Esophagus squamous epithelium (tissue), 5 donors: ENCODE measurements at regions not wholly inside any gene's neighbourhood (a gene's known extent, or its start where the extent isn't known, plus 50 kb on each side); places are given as distances from the start of the nearest gene placed in this dataset.

Experiments
- DNase-seq: peaks from one replicate; lab custom pipeline; 2025; lab: John Stamatoyannopoulos, UW
- H3K27ac ChIP-seq, 4 donors: fragments of 200-600 bp; sonication (generic); one replicate each; pipeline ENCODE4 v1.5.1; 2016 to 2019; ENCODE audit warnings: mild to moderate bottlenecking in 1 of 4
- H3K27me3 ChIP-seq, 4 donors: fragments of 200-600 bp; sonication (generic); 1 replicate in 3 of 4; 2 replicates in 1 of 4; pipeline versions ENCODE4 v1.5.1 to v1.6.0; 2017 to 2021; ENCODE audit warnings: antibody characterized with exemption in 1 of 4
- H3K36me3 ChIP-seq, 3 donors: fragments of 200-600 bp; sonication (generic); one replicate each; pipeline ENCODE4 v1.5.1; 2016 to 2019
- H3K4me1 ChIP-seq, 3 donors: fragments of 200-600 bp; sonication (generic); one replicate each; pipeline ENCODE4 v1.5.1; 2017 to 2019
- H3K4me3 ChIP-seq, 4 donors: fragments of 200-600 bp; sonication (generic); 1 replicate in 3 of 4; 2 replicates in 1 of 4; pipeline ENCODE4 v1.5.1; 2016 to 2019; ENCODE audit warnings: mild to moderate bottlenecking in 2 of 4, moderate library complexity in 1 of 4
- H3K9me3 ChIP-seq, 3 donors: fragments of 200-600 bp; sonication (generic); one replicate each; pipeline ENCODE4 v1.5.1; 2016 to 2019
- POLR2A ChIP-seq, 4 donors: fragments of 450-650 bp; IDR thresholded peaks; one replicate each; pipeline ENCODE4 v1.6.1; 2017; ENCODE audit warnings: antibody characterized with exemption in 4 of 4, mild to moderate bottlenecking in 4 of 4, moderate library complexity in 3 of 4
- WGBS, 2 donors: methylation state at CpG; one replicate each; pipeline ENCODE4 v1.1.5; 2018; 5-methylcytosine and 5-hydroxymethylcytosine counted together
- intact Hi-C: fragments of 100-400 bp; cut with DNase I; formaldehyde crosslinking; loops from one replicate; pipeline ENCODE4 v1.15.0; 2022
- TF ChIP-seq, protein P1 (sequence below), 6 experiments: fragments of 450-650 bp in 4 of 6; fragments of 200-600 bp in 2 of 6; sonication (generic) in 2 of 6; IDR thresholded peaks; one replicate each; pipeline ENCODE4 v1.5.1; 2016 to 2019; ENCODE audit warnings: antibody characterized with exemption in 6 of 6, mild to moderate bottlenecking in 4 of 6, moderate library complexity in 4 of 6
- donor health status: DM: yes; HTN: yes; CAD: no.

DNA sequence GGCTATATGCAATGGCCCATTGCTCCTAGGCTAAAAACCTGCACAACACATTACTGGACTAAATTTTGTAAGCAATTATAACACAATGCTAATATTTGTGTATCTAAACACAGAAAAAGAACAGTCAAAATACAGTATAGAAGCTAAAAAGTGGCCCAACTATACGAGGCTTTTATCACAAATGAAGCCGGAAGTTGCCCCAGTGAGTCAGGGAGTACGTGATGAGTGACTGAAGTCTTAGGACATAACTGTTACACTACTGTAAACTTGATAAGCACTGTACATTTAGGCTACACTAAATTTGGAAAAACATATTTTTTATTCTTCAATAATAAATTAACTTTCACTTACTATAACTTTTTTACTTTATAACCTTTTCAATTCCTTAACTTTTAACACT lies 105.2 kb upstream of the PRR16 start:
- Histone ChIP-seq H3K4me1 (no peaks in the 10 kb centered on the region), H3K9me3 (no peaks in the 10 kb centered on the region), H3K36me3 (no peaks in the 10 kb centered on the region), H3K27me3 (no peaks in the 10 kb centered on the region), H3K4me3 (no peak overlapping the region), H3K27ac (no peak overlapping the region)
- TF ChIP-seq, protein P1, sequence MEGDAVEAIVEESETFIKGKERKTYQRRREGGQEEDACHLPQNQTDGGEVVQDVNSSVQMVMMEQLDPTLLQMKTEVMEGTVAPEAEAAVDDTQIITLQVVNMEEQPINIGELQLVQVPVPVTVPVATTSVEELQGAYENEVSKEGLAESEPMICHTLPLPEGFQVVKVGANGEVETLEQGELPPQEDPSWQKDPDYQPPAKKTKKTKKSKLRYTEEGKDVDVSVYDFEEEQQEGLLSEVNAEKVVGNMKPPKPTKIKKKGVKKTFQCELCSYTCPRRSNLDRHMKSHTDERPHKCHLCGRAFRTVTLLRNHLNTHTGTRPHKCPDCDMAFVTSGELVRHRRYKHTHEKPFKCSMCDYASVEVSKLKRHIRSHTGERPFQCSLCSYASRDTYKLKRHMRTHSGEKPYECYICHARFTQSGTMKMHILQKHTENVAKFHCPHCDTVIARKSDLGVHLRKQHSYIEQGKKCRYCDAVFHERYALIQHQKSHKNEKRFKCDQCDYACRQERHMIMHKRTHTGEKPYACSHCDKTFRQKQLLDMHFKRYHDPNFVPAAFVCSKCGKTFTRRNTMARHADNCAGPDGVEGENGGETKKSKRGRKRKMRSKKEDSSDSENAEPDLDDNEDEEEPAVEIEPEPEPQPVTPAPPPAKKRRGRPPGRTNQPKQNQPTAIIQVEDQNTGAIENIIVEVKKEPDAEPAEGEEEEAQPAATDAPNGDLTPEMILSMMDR (IDR thresholded peaks at IDR 0.05), result no peak
- TF ChIP-seq POLR2A (IDR thresholded peaks at IDR 0.05), result no peak
- no peak for DNase-seq
- 79 to 85% methylated on average over 3 of the region's 3 CpGs for WGBS, 2 donors
- intact Hi-C loops, result no loop called here

GRCh38 chr5:120361941-120362340 lies 102.2 kb upstream of the PRR16 start:
- no peak overlapping the region for H3K27ac ChIP-seq
- TF ChIP-seq, protein P1 (IDR thresholded peaks at IDR 0.05), result no peak
- no peak for TF ChIP-seq POLR2A (IDR thresholded peaks at IDR 0.05)
- no peaks in the 10 kb centered on the region for H3K4me1 ChIP-seq
- H3K27me3 ChIP-seq, result no peaks in the 10 kb centered on the region
- H3K4me3 ChIP-seq, result no peak overlapping the region
- DNase-seq, result no peak
- WGBS, 2 donors, result 63 to 74% methylated on average over 3 of the region's 3 CpGs
- H3K9me3 ChIP-seq, result no peaks in the 10 kb centered on the region
- no peaks in the 10 kb centered on the region for H3K36me3 ChIP-seq
- intact Hi-C loops, result no loop called here

DNA sequence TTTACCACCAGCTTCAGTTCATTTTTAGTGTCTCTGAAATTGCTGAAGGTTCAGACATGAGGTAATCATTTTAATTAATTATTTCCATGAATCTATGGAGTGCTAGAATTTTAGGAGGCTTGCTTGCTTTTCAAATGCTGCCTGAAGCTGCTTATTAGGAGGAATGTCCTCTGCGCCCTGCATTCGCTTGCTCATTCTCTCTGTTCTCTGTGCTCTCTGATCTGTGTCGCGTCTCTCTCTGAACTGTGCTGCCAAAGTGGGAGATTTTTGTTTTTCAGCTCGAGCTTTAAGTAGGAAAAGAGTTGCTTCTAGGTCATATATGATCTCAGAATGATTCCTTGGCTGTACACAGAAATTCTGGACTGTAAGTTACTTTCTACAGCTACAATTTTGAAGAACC lies 101.7 kb upstream of the PRR16 start:
- no peak for DNase-seq
- no peaks in the 10 kb centered on the region for H3K36me3 ChIP-seq
- no peak overlapping the region for H3K27ac ChIP-seq
- no peaks in the 10 kb centered on the region for H3K4me1 ChIP-seq
- H3K27me3 ChIP-seq, result no peaks in the 10 kb centered on the region
- 83 to 84% methylated on average over 5 of the region's 5 CpGs for WGBS, 2 donors
- H3K9me3 ChIP-seq, result no peaks in the 10 kb centered on the region
- TF ChIP-seq POLR2A (IDR thresholded peaks at IDR 0.05), result no peak
- TF ChIP-seq, protein P1 (IDR thresholded peaks at IDR 0.05), result no peak
- no peak overlapping the region for H3K4me3 ChIP-seq
- intact Hi-C loops, result no loop called here

- Histone ChIP-seq H3K4me1 (peaks cover 0 to 12% (median 0%) of the 10 kb centered on the region in 3 donors), H3K27me3 (no peaks in the 10 kb centered on the region), H3K36me3 (no peaks in the 10 kb centered on the region), H3K9me3 (no peaks in the 10 kb centered on the region), H3K4me3 (no peak overlapping the region), H3K27ac (no peak overlapping the region)
- WGBS, 2 donors, result 57 to 74% methylated on average over 7 of the region's 7 CpGs
- no peak for DNase-seq
- TF ChIP-seq, protein P1 (IDR thresholded peaks at IDR 0.05), result no peak
- TF ChIP-seq POLR2A (IDR thresholded peaks at IDR 0.05), result no peak
- intact Hi-C loops, result no loop called here
These were observed 98.2 kb upstream of the PRR16 start for GRCh38 chr5:120365656-120366446.

GRCh38 chr5:120367896-120368634 lies 96.0 kb upstream of the PRR16 start:
- Histone ChIP-seq H3K9me3 (no peaks in the 10 kb centered on the region), H3K36me3 (no peaks in the 10 kb centered on the region), H3K27me3 (no peaks in the 10 kb centered on the region), H3K4me3 (no peak overlapping the region), H3K27ac (no peak overlapping the region), H3K4me1 (peaks cover 0 to 12% (median 0%) of the 10 kb centered on the region in 3 donors)
- intact Hi-C loops, result no loop called here
- no peak for DNase-seq
- no peak for TF ChIP-seq POLR2A (IDR thresholded peaks at IDR 0.05)
- TF ChIP-seq, protein P1 (IDR thresholded peaks at IDR 0.05), result no peak
- WGBS, 2 donors, result 72 to 78% methylated on average over 5 to 7 of the region's 13 CpGs
